Left lung (tissue), 4 donors: ENCODE measurements at regions not wholly inside any gene's neighbourhood (a gene's known extent, or its start where the extent isn't known, plus 50 kb on each side); places are given as distances from the start of the nearest gene placed in this dataset.
A peak's percentile ranks its signal among the peaks of the same experiment; 100 is the strongest.

Experiments used
- ATAC-seq: fragments of 200-7000 bp; cut with Tn5 transposase; one replicate; pipeline ENCODE4 v1.9.1; 2020; ENCODE audit warnings: moderate library complexity
- DNase-seq, 4 donors: peaks; one replicate each; pipeline ENCODE4 v3.0.0-alpha.2; 2013 to 2020
- H3K27ac ChIP-seq, 2 donors: fragments of 200-600 bp; sonication (generic) in 1 of 2; one replicate each; pipeline versions ENCODE4 v1.5.0 to v1.8.0; 2020 to 2021
- H3K27me3 ChIP-seq, 2 donors: fragments of 200-600 bp; sonication (generic) in 1 of 2; one replicate each; pipeline versions ENCODE4 v1.5.0 to v1.8.0; 2020 to 2021
- H3K36me3 ChIP-seq, 2 donors: fragments of 200-600 bp; sonication (generic) in 1 of 2; one replicate each; pipeline versions ENCODE4 v1.5.0 to v1.8.0; 2020 to 2021
- H3K4me1 ChIP-seq, 2 donors: fragments of 200-600 bp; one replicate each; pipeline ENCODE4 v1.8.0; 2021
- H3K4me3 ChIP-seq, 2 donors: fragments of 200-600 bp; sonication (generic) in 1 of 2; one replicate each; pipeline versions ENCODE4 v1.5.0 to v1.8.0; 2020 to 2021; ENCODE audit warnings: mild to moderate bottlenecking in 1 of 2
- H3K9me3 ChIP-seq, 2 donors: fragments of 200-600 bp; sonication (generic) in 1 of 2; one replicate each; pipeline versions ENCODE4 v1.5.0 to v1.8.0; 2020 to 2021
- intact Hi-C, 2 donors: fragments of 100-400 bp; cut with DNase I; formaldehyde crosslinking; loops; one replicate each; pipeline versions ENCODE4 v1.11.2 to v1.14.2; 2022
- TF ChIP-seq, protein P1 (sequence below), 2 donors: fragments of 200-600 bp; sonication (generic) in 1 of 2; IDR thresholded peaks; one replicate each; pipeline versions ENCODE4 v1.5.0 to v1.8.0; 2021; ENCODE audit warnings: antibody characterized with exemption in 2 of 2
- donor health status: DM: no; HTN: yes; CAD: no.
- donor health status: DM: no; HTN: no; CAD: no.

- TF ChIP-seq, protein P1, sequence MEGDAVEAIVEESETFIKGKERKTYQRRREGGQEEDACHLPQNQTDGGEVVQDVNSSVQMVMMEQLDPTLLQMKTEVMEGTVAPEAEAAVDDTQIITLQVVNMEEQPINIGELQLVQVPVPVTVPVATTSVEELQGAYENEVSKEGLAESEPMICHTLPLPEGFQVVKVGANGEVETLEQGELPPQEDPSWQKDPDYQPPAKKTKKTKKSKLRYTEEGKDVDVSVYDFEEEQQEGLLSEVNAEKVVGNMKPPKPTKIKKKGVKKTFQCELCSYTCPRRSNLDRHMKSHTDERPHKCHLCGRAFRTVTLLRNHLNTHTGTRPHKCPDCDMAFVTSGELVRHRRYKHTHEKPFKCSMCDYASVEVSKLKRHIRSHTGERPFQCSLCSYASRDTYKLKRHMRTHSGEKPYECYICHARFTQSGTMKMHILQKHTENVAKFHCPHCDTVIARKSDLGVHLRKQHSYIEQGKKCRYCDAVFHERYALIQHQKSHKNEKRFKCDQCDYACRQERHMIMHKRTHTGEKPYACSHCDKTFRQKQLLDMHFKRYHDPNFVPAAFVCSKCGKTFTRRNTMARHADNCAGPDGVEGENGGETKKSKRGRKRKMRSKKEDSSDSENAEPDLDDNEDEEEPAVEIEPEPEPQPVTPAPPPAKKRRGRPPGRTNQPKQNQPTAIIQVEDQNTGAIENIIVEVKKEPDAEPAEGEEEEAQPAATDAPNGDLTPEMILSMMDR (IDR thresholded peaks at IDR 0.05) = no peak
- intact Hi-C loops = no loop called here
- no peak for DNase-seq
- no peaks in the 10 kb centered on the region for H3K36me3 ChIP-seq
- H3K27me3 ChIP-seq = no peaks in the 10 kb centered on the region
- no peak overlapping the region for H3K27ac ChIP-seq
- no peaks in the 10 kb centered on the region for H3K4me1 ChIP-seq
- peaks cover 0 to 4% of the 10 kb centered on the region in 2 donors for H3K9me3 ChIP-seq
- no peak overlapping the region for H3K4me3 ChIP-seq
- ATAC-seq = peak; percentile 63
Observed at GRCh38 chr2:150351922-150352321, 135.5 kb downstream of the RND3 start.

DNA sequence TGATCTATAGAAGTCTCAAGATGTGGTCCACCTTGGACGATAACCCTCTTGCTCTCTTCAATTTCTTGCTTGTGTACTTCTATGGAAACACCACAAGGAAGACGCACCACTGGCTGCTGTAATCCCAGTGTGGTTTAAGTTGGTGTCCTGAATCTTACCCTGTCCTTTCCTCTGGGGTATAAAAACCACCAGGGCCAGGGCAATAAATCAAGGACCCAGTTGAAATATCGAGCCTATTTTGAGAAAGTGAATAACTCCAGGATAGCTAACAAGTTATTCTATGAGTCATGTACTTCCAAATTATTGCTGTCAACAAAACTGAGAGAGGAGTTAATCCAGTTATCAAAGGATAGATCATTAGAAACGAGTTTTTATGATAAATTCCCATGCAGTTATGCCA, 137.0 kb downstream of the RND3 start:
- TF ChIP-seq, protein P1 (IDR thresholded peaks at IDR 0.05) = no peak
- no peaks in the 10 kb centered on the region for H3K4me1 ChIP-seq
- ATAC-seq (no peak), DNase-seq (no peak)
- H3K27ac ChIP-seq = no peak overlapping the region
- peaks cover 0 to 4% of the 10 kb centered on the region in 2 donors for H3K9me3 ChIP-seq
- no peaks in the 10 kb centered on the region for H3K27me3 ChIP-seq
- H3K36me3 ChIP-seq = no peaks in the 10 kb centered on the region
- no peak overlapping the region for H3K4me3 ChIP-seq
- intact Hi-C loops = no loop called here

GRCh38 chr2:150346806-150347205, 140.7 kb downstream of the RND3 start:
- intact Hi-C loops = no loop called here
- Histone ChIP-seq H3K27me3 (no peaks in the 10 kb centered on the region), H3K4me1 (no peaks in the 10 kb centered on the region), H3K36me3 (no peaks in the 10 kb centered on the region), H3K9me3 (no peaks in the 10 kb centered on the region), H3K27ac (no peak overlapping the region), H3K4me3 (no peak overlapping the region)
- ATAC-seq = no peak
- DNase-seq = no peak
- TF ChIP-seq, protein P1 (IDR thresholded peaks at IDR 0.05) = no peak

GRCh38 chr2:150341982-150342680, 145.3 kb downstream of the RND3 start:
- TF ChIP-seq, protein P1 (IDR thresholded peaks at IDR 0.05) = no peak
- ATAC-seq = no peak

DNA sequence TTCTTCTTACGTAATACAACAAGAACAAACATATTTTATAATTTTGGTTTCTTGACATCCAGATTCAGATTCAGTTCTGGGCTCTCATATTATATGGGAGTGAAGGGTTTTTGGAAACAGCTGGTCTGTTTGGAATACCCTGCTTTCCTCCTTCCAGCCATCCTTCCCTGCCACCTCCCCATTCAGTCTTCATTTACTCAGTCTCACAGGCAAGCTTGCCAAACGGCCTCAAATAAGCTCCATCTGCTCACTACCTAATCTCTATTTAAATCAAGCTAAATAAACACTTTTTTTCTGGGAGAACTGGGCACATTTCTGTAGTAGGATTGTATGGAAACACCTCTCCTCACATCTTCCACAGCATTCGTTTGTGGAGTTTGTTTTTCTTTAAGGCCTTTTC, 147.5 kb downstream of the RND3 start:
- intact Hi-C loops = no loop called here
- Histone ChIP-seq H3K27me3 (no peaks in the 10 kb centered on the region), H3K9me3 (no peaks in the 10 kb centered on the region), H3K36me3 (no peaks in the 10 kb centered on the region), H3K4me1 (no peaks in the 10 kb centered on the region), H3K4me3 (no peak overlapping the region), H3K27ac (no peak overlapping the region)
- TF ChIP-seq, protein P1 (IDR thresholded peaks at IDR 0.05) = no peak
- ATAC-seq = no peak
- DNase-seq = peak in 2 of 4 donors; percentile 15 to 29

More at GRCh38 chr2:150341982-150342680, 145.3 kb downstream of the RND3 start:
- Histone ChIP-seq H3K27me3 (no peaks in the 10 kb centered on the region), H3K27ac (no peak overlapping the region), H3K4me3 (no peak overlapping the region), H3K4me1 (no peaks in the 10 kb centered on the region), H3K36me3 (no peaks in the 10 kb centered on the region), H3K9me3 (no peaks in the 10 kb centered on the region)
- intact Hi-C loops = no loop called here
- DNase-seq = no peak
